HCT116 (cell line): ENCODE measurements at regions not wholly inside any gene's neighbourhood (a gene's known extent, or its start where the extent isn't known, plus 50 kb on each side); places are given as distances from the start of the nearest gene placed in this dataset.
"Not testable (repeated sequence)": the region's sequence is repeated elsewhere in the genome, so short reads cannot be mapped to it uniquely, and the experiment has no call there.

Source experiments
- ATAC-seq: fragments of 200-7000 bp; cut with Tn5 transposase; 2 replicates; pipeline ENCODE4 v1.9.1; 2020; ENCODE audit warnings: mild to moderate bottlenecking, moderate library complexity
- BruUV-seq: library from RNA; stranded (reverse); fragments of 400-500 nt; replicated peaks from 2 replicates; lab custom pipeline; 2021; lab: Mats Ljungman, UMichigan
- CTCF ChIA-PET: fragments of 300-600 bp; sonication (Branson Sonifier 250); formaldehyde crosslinking; loops from one replicate; lab custom pipeline; 2021; ENCODE audit warnings: antibody characterized with exemption; lab: Charles Lee
- POLR2A ChIA-PET: fragments of 300-600, 350-600 bp; sonication (Branson Sonifier 250); formaldehyde crosslinking; loops from one replicate; lab custom pipeline; 2021; ENCODE audit warnings: antibody characterized with exemption; lab: Charles Lee
- RAD21 ChIA-PET, 2 experiments: fragments of 300-600 bp; sonication (Branson Sonifier 250); formaldehyde crosslinking; loops; one replicate each; lab custom pipeline; 2023; ENCODE audit warnings: low total read pairs in 2 of 2; ENCODE audit not compliant: uncharacterized antibody in 2 of 2, unreplicated experiment in 2 of 2, low non-redundant PET in 1 of 2; lab: Charles Lee
- DNase-seq: peaks from one replicate; pipeline ENCODE4 v3.0.0-alpha.2; 2010; ENCODE audit warnings: low read depth, low spot score
- H2AFZ ChIP-seq: fragments of 200-600 bp; shearing (Covaris generic), sonication (generic); 2 replicates; pipeline ENCODE4 v1.6.1; 2017; ENCODE audit warnings: low read depth, mixed run types, mixed read lengths, antibody characterized with exemption, low read length; ENCODE audit not compliant: poor library complexity, severe bottlenecking
- H3K27ac ChIP-seq: 2 replicates; pipeline ENCODE4 v1.5.1; 2012; ENCODE audit warnings: low read depth, low read length
- H3K27me3 ChIP-seq: fragments of 200-600 bp; sonication (generic); 2 replicates; pipeline ENCODE4 v1.6.1; 2016; ENCODE audit warnings: mixed run types, low read length, mixed read lengths; ENCODE audit not compliant: insufficient read depth
- H3K36me3 ChIP-seq, 2 experiments: fragments of 200-500 bp in 1 of 2; fragments of 200-600 bp in 1 of 2; sonication (Bioruptor generic) in 1 of 2; sonication (generic) in 1 of 2; 2 replicates each; pipeline versions ENCODE4 v1.5.1 to v1.6.1; 2014 to 2016; ENCODE audit warnings: low read length in 2 of 2, inconsistent platforms in 1 of 2, mixed read lengths in 1 of 2, mixed run types in 1 of 2; ENCODE audit not compliant: insufficient read depth in 2 of 2, control insufficient read depth in 1 of 2
- H3K4me1 ChIP-seq, 2 experiments: fragments of 200-600 bp in 1 of 2; sonication (generic) in 1 of 2; 2 replicates each; pipeline versions ENCODE4 v1.5.1 to v1.6.1; 2012 to 2017; ENCODE audit warnings: low read length in 2 of 2, inconsistent platforms in 1 of 2, mild to moderate bottlenecking in 1 of 2, mixed read lengths in 1 of 2, mixed run types in 1 of 2, moderate library complexity in 1 of 2; ENCODE audit not compliant: insufficient read depth in 2 of 2, control insufficient read depth in 1 of 2
- H3K4me2 ChIP-seq: fragments of 200-600 bp; sonication (generic); 2 replicates; pipeline ENCODE4 v1.6.1; 2017; ENCODE audit warnings: mixed run types, low read length, mixed read lengths
- H3K4me3 ChIP-seq, 2 experiments: fragments of 200-600 bp in 1 of 2; sonication (generic) in 1 of 2; replicated peaks in 1 of 2; 2 replicates each; pipeline ENCODE4 v1.5.1; 2011 to 2016; ENCODE audit warnings: low read length in 2 of 2, control low read depth in 1 of 2, low read depth in 1 of 2, mild to moderate bottlenecking in 1 of 2, mixed read lengths in 1 of 2, mixed run types in 1 of 2
- H3K79me2 ChIP-seq: fragments of 200-600 bp; sonication (generic); 2 replicates; pipeline ENCODE4 v1.6.1; 2017; ENCODE audit warnings: mild to moderate bottlenecking, mixed run types, low read length, moderate library complexity, mixed read lengths; ENCODE audit not compliant: insufficient read depth
- H3K9ac ChIP-seq: fragments of 200-600 bp; sonication (generic); 2 replicates; pipeline ENCODE4 v1.6.1; 2016; ENCODE audit warnings: low read length, mixed read lengths
- H3K9me2 ChIP-seq: fragments of 200-600 bp; sonication (generic), shearing (Covaris generic); 2 replicates; pipeline ENCODE4 v1.6.1; 2017; ENCODE audit warnings: mixed run types, mild to moderate bottlenecking, moderate library complexity; ENCODE audit not compliant: insufficient read depth
- H3K9me3 ChIP-seq, 2 experiments: fragments of 200-500 bp in 1 of 2; fragments of 200-600 bp in 1 of 2; sonication (Bioruptor generic) in 1 of 2; sonication (generic) in 1 of 2; 2 replicates each; pipeline ENCODE4 v1.6.1; 2014 to 2017; ENCODE audit warnings: low read length in 2 of 2, mixed read lengths in 2 of 2, inconsistent platforms in 1 of 2, low read depth in 1 of 2, mild to moderate bottlenecking in 1 of 2, mixed run types in 1 of 2, moderate library complexity in 1 of 2; ENCODE audit not compliant: control insufficient read depth in 1 of 2, insufficient read depth in 1 of 2
- H4K20me1 ChIP-seq: fragments of 200-600 bp; sonication (generic), shearing (Covaris generic); 2 replicates; pipeline ENCODE4 v1.6.1; 2017; ENCODE audit warnings: mixed run types, mild to moderate bottlenecking, moderate library complexity; ENCODE audit not compliant: insufficient read depth
- ATF3 ChIP-seq: IDR thresholded peaks from 2 replicates; pipeline ENCODE4 v1.6.1; 2012
- CBX3 ChIP-seq: IDR thresholded peaks from 2 replicates; pipeline ENCODE4 v1.6.1; 2012; ENCODE audit warnings: low read depth
- CEBPB ChIP-seq: IDR thresholded peaks from 2 replicates; pipeline ENCODE4 v1.6.1; 2012; ENCODE audit warnings: low read depth
- CTCF ChIP-seq, 3 experiments: fragments of 200-600 bp in 1 of 3; sonication (generic) in 1 of 3; IDR thresholded peaks in 2 of 3; conservative IDR thresholded peaks in 1 of 3; 2 replicates each; pipeline ENCODE4 v1.5.1; 2012 to 2017; ENCODE audit warnings: low read depth in 2 of 3, low read length in 2 of 3, antibody characterized with exemption in 1 of 3, borderline replicate concordance in 1 of 3, control low read depth in 1 of 3, mild to moderate bottlenecking in 1 of 3, mixed read lengths in 1 of 3, mixed run types in 1 of 3, moderate library complexity in 1 of 3; ENCODE audit not compliant: insufficient read depth in 1 of 3
- EGR1 ChIP-seq: IDR thresholded peaks from 2 replicates; pipeline ENCODE4 v1.6.1; 2012; ENCODE audit warnings: low read depth
- ELF1 ChIP-seq: IDR thresholded peaks from 2 replicates; pipeline ENCODE4 v1.6.1; 2012; ENCODE audit warnings: low read depth, borderline replicate concordance
- EZH2 ChIP-seq: fragments of 200-600 bp; sonication (generic); IDR thresholded peaks from 2 replicates; pipeline ENCODE4 v1.6.1; 2017; ENCODE audit warnings: antibody characterized with exemption, mixed run types
- EZH2phosphoT487 ChIP-seq: fragments of 200-600 bp; IDR thresholded peaks from 2 replicates; pipeline ENCODE4 v1.6.1; 2018; ENCODE audit warnings: antibody characterized with exemption, borderline replicate concordance
- POLR2A ChIP-seq: IDR thresholded peaks from 2 replicates; pipeline ENCODE4 v1.7.0; 2011; ENCODE audit warnings: borderline replicate concordance; ENCODE audit not compliant: insufficient read depth, insufficient read length; ENCODE audit errors: extremely low read depth
- POLR2AphosphoS5 ChIP-seq: IDR thresholded peaks from 2 replicates; pipeline ENCODE4 v1.6.1; 2011; ENCODE audit warnings: mild to moderate bottlenecking, low read depth, low read length, moderate library complexity
- RAD21 ChIP-seq: IDR thresholded peaks from 2 replicates; pipeline ENCODE4 v1.6.1; 2012; ENCODE audit warnings: low read depth, mild to moderate bottlenecking
- SIN3A ChIP-seq: IDR thresholded peaks from 2 replicates; pipeline ENCODE4 v1.6.1; 2012; ENCODE audit warnings: low read depth
- SP1 ChIP-seq: IDR thresholded peaks from 2 replicates; pipeline ENCODE4 v1.6.1; 2012; ENCODE audit warnings: low read depth
- SRF ChIP-seq: IDR thresholded peaks from 2 replicates; pipeline ENCODE4 v1.6.1; 2012; ENCODE audit warnings: low read depth
- TCF7L2 ChIP-seq: IDR thresholded peaks from 2 replicates; pipeline ENCODE4 v1.7.0; 2011; ENCODE audit warnings: borderline replicate concordance, inconsistent platforms; ENCODE audit not compliant: insufficient read depth, insufficient read length; ENCODE audit errors: extremely low read depth
- YY1 ChIP-seq: IDR thresholded peaks from 2 replicates; pipeline ENCODE4 v1.6.1; 2011; ENCODE audit warnings: low read length, low read depth, moderate library complexity, mild to moderate bottlenecking; ENCODE audit not compliant: insufficient replicate concordance; ENCODE audit errors: extremely low read depth
- ZNF274 ChIP-seq: fragments of 200-500 bp; sonication (Bioruptor generic); IDR thresholded peaks from 2 replicates; pipeline ENCODE4 v1.6.1; 2014; ENCODE audit warnings: mild to moderate bottlenecking, low read depth, low read length, inconsistent platforms
- intact Hi-C: fragments of 100-400 bp; cut with micrococcal nuclease; formaldehyde crosslinking; loops from 2 replicates; pipeline ENCODE4 v1.10.0; 2022

GRCh38 chr1:80523861-80524260 is 1276.9 kb upstream of the ADGRL2 start:
- no peaks in the 10 kb centered on the region for H3K27me3 ChIP-seq
- RAD21 ChIA-PET = no interaction called here
- no peak for ATAC-seq
- no peak overlapping the region for H3K27ac ChIP-seq
- no peak overlapping the region for H3K4me2 ChIP-seq
- intact Hi-C loops = no loop called here
- no peak overlapping the region for H3K4me3 ChIP-seq
- BruUV-seq = no TSS peak
- no peak overlapping the region for H3K9ac ChIP-seq
- H3K36me3 ChIP-seq = no peaks in the 10 kb centered on the region; a peak in 1 of 4 replicates
- no peak for DNase-seq
- H3K9me2 ChIP-seq = no peaks in the 10 kb centered on the region
- POLR2A ChIA-PET = no interaction called here
- TF ChIP-seq RAD21 (no peak), ZNF274 (no peak), SIN3A (no peak), EZH2 (no peak), YY1 (no peak), ATF3 (no peak), CBX3 (no peak), EGR1 (no peak), TCF7L2 (no peak), SP1 (no peak), CTCF (IDR thresholded peaks at IDR 0.05 in 2 of 3, conservative IDR thresholded peaks at IDR 0.05 in 1 of 3; ENCODE audit: borderline replicate concordance in 1 of 3, insufficient read depth in 1 of 3, low read depth in 2 of 3, low read length in 2 of 3) (no peak), SRF (no peak), ELF1 (no peak), CEBPB (no peak), EZH2phosphoT487 (no peak), POLR2AphosphoS5 (no peak), POLR2A (no peak)
- H3K4me1 ChIP-seq = no peaks in the 10 kb centered on the region
- H2AFZ ChIP-seq = no peak overlapping the region
- no peaks in the 10 kb centered on the region for H3K9me3 ChIP-seq
- no peaks in the 10 kb centered on the region for H3K79me2 ChIP-seq
- no peaks in the 10 kb centered on the region for H4K20me1 ChIP-seq
- CTCF ChIA-PET = no interaction called here

- H3K36me3 ChIP-seq, H3K79me2 ChIP-seq, H3K9me2 ChIP-seq, H3K27ac ChIP-seq, CTCF ChIA-PET, H3K9ac ChIP-seq, ATAC-seq, H2AFZ ChIP-seq, H4K20me1 ChIP-seq, DNase-seq, intact Hi-C loops, H3K4me2 ChIP-seq, H3K4me3 ChIP-seq, RAD21 ChIA-PET, H3K27me3 ChIP-seq, BruUV-seq, POLR2A ChIA-PET, H3K4me1 ChIP-seq, H3K9me3 ChIP-seq: not testable (repeated sequence)
Observed at GRCh38 chr1:80523071-80523470, 1277.7 kb upstream of the ADGRL2 start.
